ENCODE measurements at regions not wholly inside any gene's neighbourhood (a gene's known extent, or its start where the extent isn't known, plus 50 kb on each side); places are given as distances from the start of the nearest gene placed in this dataset.

DNA sequence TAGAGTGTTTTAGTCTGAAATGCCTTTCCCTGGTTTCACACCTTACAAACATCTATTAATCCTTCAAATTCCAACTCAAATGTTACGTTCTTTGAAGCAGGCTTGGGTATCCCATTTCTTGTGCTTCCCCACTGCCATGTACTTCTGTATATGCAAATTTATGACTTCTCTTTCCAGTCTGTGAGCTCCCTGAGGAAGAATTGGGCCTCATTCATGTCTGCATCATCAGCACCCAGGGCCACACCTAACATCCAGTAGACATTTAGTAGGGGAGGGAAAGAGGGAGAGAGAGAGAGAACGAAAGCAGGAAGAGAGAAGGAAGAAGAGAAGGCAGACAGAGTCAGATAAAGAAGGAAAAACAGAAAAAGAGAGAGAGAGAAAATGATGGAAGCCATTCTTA, 53.3 kb upstream of the KY start:
- Histone ChIP-seq H3K4me3 (no peak overlapping the region), H3K4me1 (peaks cover 0 to 14% (median 0%) of the 10 kb centered on the region in 3 donors), H3K36me3 (no peaks in the 10 kb centered on the region), H3K27ac (no peak overlapping the region), H3K9me3 (no peaks in the 10 kb centered on the region), H3K27me3 (no peaks in the 10 kb centered on the region)
- 86 to 100% methylated on average over 2 of the region's 2 CpGs for WGBS, 2 donors (ENCODE audit: low coverage in 1 of 2)
- ATAC-seq, result no peak
- TF ChIP-seq EP300 (IDR thresholded peaks at IDR 0.05), result no peak
- no peak for TF ChIP-seq CTCF (IDR thresholded peaks at IDR 0.05)
- no peak for TF ChIP-seq POLR2AphosphoS5 (IDR thresholded peaks at IDR 0.05)
- no peak for TF ChIP-seq POLR2A (IDR thresholded peaks at IDR 0.05)

DNA sequence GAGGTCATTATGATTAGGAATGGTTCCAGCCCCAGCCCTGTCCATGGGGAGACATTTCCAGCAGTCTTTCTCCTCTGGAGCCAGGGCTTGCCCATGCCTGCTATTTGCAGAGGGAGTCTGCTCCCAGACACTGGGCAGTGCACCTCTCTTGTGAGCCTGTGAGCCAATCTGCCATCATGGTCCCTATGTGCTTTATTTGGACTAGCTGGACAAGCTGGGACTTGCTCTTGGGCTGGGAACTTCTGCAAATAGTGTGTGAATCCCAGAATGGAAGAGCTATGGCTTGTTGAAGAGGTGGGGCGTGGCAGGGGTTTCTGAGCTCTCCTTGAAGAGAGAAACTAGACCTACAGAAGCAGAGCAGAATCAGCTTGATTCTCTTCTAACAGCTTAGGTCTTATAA, 53.7 kb upstream of the KY start:
- Histone ChIP-seq H3K27ac (no peak overlapping the region), H3K36me3 (no peaks in the 10 kb centered on the region), H3K4me1 (peaks cover 0 to 14% (median 0%) of the 10 kb centered on the region in 3 donors), H3K4me3 (no peak overlapping the region), H3K9me3 (no peaks in the 10 kb centered on the region), H3K27me3 (no peaks in the 10 kb centered on the region)
- no peak for TF ChIP-seq CTCF (IDR thresholded peaks at IDR 0.05)
- WGBS, 2 donors (ENCODE audit: low coverage in 1 of 2), result 71% methylated on average over 1 of the region's 1 CpG; no CpG with 5 or more reads in 1 of the 2 donors
- ATAC-seq, result no peak

GRCh38 chr3:134707908-134708597, 57.2 kb upstream of the KY start:
- H3K36me3 ChIP-seq, result no peaks in the 10 kb centered on the region
- no peak for ATAC-seq
- no peaks in the 10 kb centered on the region for H3K9me3 ChIP-seq
- H3K27me3 ChIP-seq, result no peaks in the 10 kb centered on the region
- H3K27ac ChIP-seq, result no peak overlapping the region
- 54 to 57% methylated on average over 1 of the region's 2 CpGs for WGBS, 2 donors (ENCODE audit: low coverage in 1 of 2)
- H3K4me3 ChIP-seq, result no peak overlapping the region
- peaks cover 0 to 21% (median 0%) of the 10 kb centered on the region in 3 donors for H3K4me1 ChIP-seq
- no peak for TF ChIP-seq EP300 (IDR thresholded peaks at IDR 0.05)
- no peak for TF ChIP-seq POLR2A (IDR thresholded peaks at IDR 0.05)
- no peak for TF ChIP-seq CTCF (IDR thresholded peaks at IDR 0.05)
- TF ChIP-seq POLR2AphosphoS5 (IDR thresholded peaks at IDR 0.05), result no peak

DNA sequence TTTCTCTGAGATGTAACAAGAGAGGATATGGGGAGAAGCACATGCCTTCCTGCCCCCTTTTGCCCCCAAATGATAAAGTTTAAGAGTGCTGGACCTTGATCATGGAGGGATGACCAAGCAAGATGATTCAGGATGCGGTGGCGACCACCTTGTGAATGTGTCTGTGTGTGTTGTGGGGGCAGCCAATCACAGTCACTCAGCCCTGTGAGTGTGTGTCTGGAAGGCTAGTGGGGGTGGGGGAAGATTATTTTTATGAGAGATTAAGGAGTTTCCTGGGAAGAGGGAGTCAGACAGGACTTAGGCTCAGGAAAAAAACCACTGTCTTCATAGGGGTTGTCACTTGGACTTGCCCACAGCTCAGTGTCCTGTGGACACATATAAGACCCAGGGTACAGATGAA, 57.8 kb upstream of the KY start:
- TF ChIP-seq POLR2A (IDR thresholded peaks at IDR 0.05) (no peak), POLR2AphosphoS5 (IDR thresholded peaks at IDR 0.05) (no peak), CTCF (IDR thresholded peaks at IDR 0.05) (no peak), EP300 (IDR thresholded peaks at IDR 0.05) (no peak)
- H3K36me3 ChIP-seq, result no peaks in the 10 kb centered on the region
- no peaks in the 10 kb centered on the region for H3K27me3 ChIP-seq
- peaks cover 0 to 21% (median 0%) of the 10 kb centered on the region in 3 donors for H3K4me1 ChIP-seq
- WGBS, 2 donors (ENCODE audit: low coverage in 1 of 2), result 66% methylated on average over 2 of the region's 2 CpGs; no CpG with 5 or more reads in 1 of the 2 donors
- no peak overlapping the region for H3K27ac ChIP-seq
- no peak for ATAC-seq
- no peak overlapping the region for H3K4me3 ChIP-seq
- H3K9me3 ChIP-seq, result no peaks in the 10 kb centered on the region

- no peaks in the 10 kb centered on the region for H3K27me3 ChIP-seq
- no peak for ATAC-seq
- no peaks in the 10 kb centered on the region for H3K36me3 ChIP-seq
- no peak for TF ChIP-seq EP300 (IDR thresholded peaks at IDR 0.05)
- TF ChIP-seq CTCF (IDR thresholded peaks at IDR 0.05), result no peak
- TF ChIP-seq POLR2A (IDR thresholded peaks at IDR 0.05), result no peak
- TF ChIP-seq POLR2AphosphoS5 (IDR thresholded peaks at IDR 0.05), result no peak
- 100% methylated on average over 1 of the region's 2 CpGs for WGBS, 2 donors (ENCODE audit: low coverage in 1 of 2)
- no peaks in the 10 kb centered on the region for H3K9me3 ChIP-seq
- H3K4me3 ChIP-seq, result no peak overlapping the region
- peaks cover 0 to 21% (median 0%) of the 10 kb centered on the region in 3 donors for H3K4me1 ChIP-seq
- H3K27ac ChIP-seq, result no peak overlapping the region
These were observed 58.3 kb upstream of the KY start for GRCh38 chr3:134709076-134709475.
